ENCODE measurements at regions not wholly inside any gene's neighbourhood (a gene's known extent, or its start where the extent isn't known, plus 50 kb on each side); places are given as distances from the start of the nearest gene placed in this dataset.

GRCh38 chr11:109586789-109587188, 164.8 kb downstream of the C11orf87 start:
- TF ChIP-seq, protein P1, sequence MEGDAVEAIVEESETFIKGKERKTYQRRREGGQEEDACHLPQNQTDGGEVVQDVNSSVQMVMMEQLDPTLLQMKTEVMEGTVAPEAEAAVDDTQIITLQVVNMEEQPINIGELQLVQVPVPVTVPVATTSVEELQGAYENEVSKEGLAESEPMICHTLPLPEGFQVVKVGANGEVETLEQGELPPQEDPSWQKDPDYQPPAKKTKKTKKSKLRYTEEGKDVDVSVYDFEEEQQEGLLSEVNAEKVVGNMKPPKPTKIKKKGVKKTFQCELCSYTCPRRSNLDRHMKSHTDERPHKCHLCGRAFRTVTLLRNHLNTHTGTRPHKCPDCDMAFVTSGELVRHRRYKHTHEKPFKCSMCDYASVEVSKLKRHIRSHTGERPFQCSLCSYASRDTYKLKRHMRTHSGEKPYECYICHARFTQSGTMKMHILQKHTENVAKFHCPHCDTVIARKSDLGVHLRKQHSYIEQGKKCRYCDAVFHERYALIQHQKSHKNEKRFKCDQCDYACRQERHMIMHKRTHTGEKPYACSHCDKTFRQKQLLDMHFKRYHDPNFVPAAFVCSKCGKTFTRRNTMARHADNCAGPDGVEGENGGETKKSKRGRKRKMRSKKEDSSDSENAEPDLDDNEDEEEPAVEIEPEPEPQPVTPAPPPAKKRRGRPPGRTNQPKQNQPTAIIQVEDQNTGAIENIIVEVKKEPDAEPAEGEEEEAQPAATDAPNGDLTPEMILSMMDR (conservative IDR thresholded peaks at IDR 0.05) = no peak
- TF ChIP-seq ZFX (IDR thresholded peaks at IDR 0.05) = no peak

All from C4-2B (cell line).